ENCODE measurements at regions not wholly inside any gene's neighbourhood (a gene's known extent, or its start where the extent isn't known, plus 50 kb on each side); places are given as distances from the start of the nearest gene placed in this dataset.

GRCh38 chr7:50957855-50958254 lies 175.2 kb upstream of the GRB10 start:
- TF ChIP-seq CTCF (IDR thresholded peaks at IDR 0.05) = no peak
- H3K4me1 Mint-ChIP-seq (ENCODE audit: unreplicated experiment) = peaks cover 23% of the 10 kb centered on the region
- no peak overlapping the region for H3K4me3 Mint-ChIP-seq (ENCODE audit: unreplicated experiment)
- H3K36me3 Mint-ChIP-seq (ENCODE audit: unreplicated experiment) = no peaks in the 10 kb centered on the region
- H3K27ac Mint-ChIP-seq (ENCODE audit: unreplicated experiment) = no peak overlapping the region
- no peak for DNase-seq (ENCODE audit: extremely low spot score, unreplicated experiment)
- peaks cover 5% of the 10 kb centered on the region for H3K27me3 Mint-ChIP-seq (ENCODE audit: unreplicated experiment)
- no peaks in the 10 kb centered on the region for H3K9me3 Mint-ChIP-seq (ENCODE audit: unreplicated experiment)

GRCh38 chr7:50957431-50957830 lies 174.7 kb upstream of the GRB10 start:
- no peak for TF ChIP-seq CTCF (IDR thresholded peaks at IDR 0.05)
- H3K4me3 Mint-ChIP-seq (ENCODE audit: unreplicated experiment) = no peak overlapping the region
- peaks cover 5% of the 10 kb centered on the region for H3K27me3 Mint-ChIP-seq (ENCODE audit: unreplicated experiment)
- no peak overlapping the region for H3K27ac Mint-ChIP-seq (ENCODE audit: unreplicated experiment)
- DNase-seq (ENCODE audit: extremely low spot score, unreplicated experiment) = no peak
- no peaks in the 10 kb centered on the region for H3K9me3 Mint-ChIP-seq (ENCODE audit: unreplicated experiment)
- H3K36me3 Mint-ChIP-seq (ENCODE audit: unreplicated experiment) = no peaks in the 10 kb centered on the region
- peaks cover 18% of the 10 kb centered on the region for H3K4me1 Mint-ChIP-seq (ENCODE audit: unreplicated experiment)

- Mint-ChIP-seq H3K4me3 (ENCODE audit: unreplicated experiment) (no peak overlapping the region), H3K27ac (ENCODE audit: unreplicated experiment) (no peak overlapping the region), H3K36me3 (ENCODE audit: unreplicated experiment) (no peaks in the 10 kb centered on the region), H3K9me3 (ENCODE audit: unreplicated experiment) (no peaks in the 10 kb centered on the region), H3K4me1 (ENCODE audit: unreplicated experiment) (peaks cover 13% of the 10 kb centered on the region), H3K27me3 (ENCODE audit: unreplicated experiment) (peaks cover 5% of the 10 kb centered on the region)
- TF ChIP-seq CTCF (IDR thresholded peaks at IDR 0.05) = no peak
- no peak for DNase-seq (ENCODE audit: extremely low spot score, unreplicated experiment)
These were observed 173.9 kb upstream of the GRB10 start for GRCh38 chr7:50956522-50957155.

GRCh38 chr7:50954716-50955115 lies 172.0 kb upstream of the GRB10 start:
- H3K9me3 Mint-ChIP-seq (ENCODE audit: unreplicated experiment) = peaks cover 15% of the 10 kb centered on the region
- TF ChIP-seq CTCF (IDR thresholded peaks at IDR 0.05) = no peak
- H3K36me3 Mint-ChIP-seq (ENCODE audit: unreplicated experiment) = no peaks in the 10 kb centered on the region
- H3K4me3 Mint-ChIP-seq (ENCODE audit: unreplicated experiment) = no peak overlapping the region
- peaks cover 11% of the 10 kb centered on the region for H3K4me1 Mint-ChIP-seq (ENCODE audit: unreplicated experiment)
- H3K27ac Mint-ChIP-seq (ENCODE audit: unreplicated experiment) = no peak overlapping the region
- H3K27me3 Mint-ChIP-seq (ENCODE audit: unreplicated experiment) = peaks cover 10% of the 10 kb centered on the region
- DNase-seq (ENCODE audit: extremely low spot score, unreplicated experiment) = no peak

- Mint-ChIP-seq H3K4me3 (ENCODE audit: unreplicated experiment) (no peak overlapping the region), H3K27ac (ENCODE audit: unreplicated experiment) (no peak overlapping the region), H3K27me3 (ENCODE audit: unreplicated experiment) (peaks cover 14% of the 10 kb centered on the region), H3K4me1 (ENCODE audit: unreplicated experiment) (peaks cover 11% of the 10 kb centered on the region), H3K9me3 (ENCODE audit: unreplicated experiment) (peaks cover 20% of the 10 kb centered on the region), H3K36me3 (ENCODE audit: unreplicated experiment) (peaks cover 2% of the 10 kb centered on the region)
- no peak for TF ChIP-seq CTCF (IDR thresholded peaks at IDR 0.05)
- no peak for DNase-seq (ENCODE audit: extremely low spot score, unreplicated experiment)
These were observed 171.5 kb upstream of the GRB10 start for GRCh38 chr7:50954245-50954644.
